Medulla oblongata (tissue), 1 donor: ENCODE measurements at regions not wholly inside any gene's neighbourhood (a gene's known extent, or its start where the extent isn't known, plus 50 kb on each side); places are given as distances from the start of the nearest gene placed in this dataset.
"Not testable (repeated sequence)": the region's sequence is repeated elsewhere in the genome, so short reads cannot be mapped to it uniquely, and the experiment has no call there.

Experiments used
- DNase-seq: peaks from one replicate; pipeline ENCODE4 v3.0.0-alpha.2; 2015; ENCODE audit errors: extremely low spot score

GRCh38 chr6:85285114-85285513 is 164.8 kb upstream of the NT5E start:
- no peak for DNase-seq

GRCh38 chr6:85283436-85283835 is 166.4 kb upstream of the NT5E start:
- no peak for DNase-seq

GRCh38 chr6:85278466-85279035 is 171.3 kb upstream of the NT5E start:
- no peak for DNase-seq

GRCh38 chr6:85276026-85276425 is 173.9 kb upstream of the NT5E start:
- DNase-seq = not testable (repeated sequence)

GRCh38 chr6:85275338-85275985 is 174.4 kb upstream of the NT5E start:
- DNase-seq = no peak

GRCh38 chr6:85273870-85274269 is 176.0 kb upstream of the NT5E start:
- no peak for DNase-seq

GRCh38 chr6:85273046-85273445 is 176.8 kb upstream of the NT5E start:
- DNase-seq = no peak

GRCh38 chr6:85272592-85272991 is 177.3 kb upstream of the NT5E start:
- DNase-seq = no peak

- DNase-seq = no peak
Measured at GRCh38 chr6:85262621-85263020, 187.3 kb upstream of the NT5E start.

GRCh38 chr6:85261271-85261670 is 188.6 kb upstream of the NT5E start:
- DNase-seq = no peak

- no peak for DNase-seq
Measured at GRCh38 chr6:85255661-85256060, 194.2 kb upstream of the NT5E start.

GRCh38 chr6:85252552-85252951 is 197.3 kb upstream of the NT5E start:
- DNase-seq = no peak

GRCh38 chr6:85252085-85252484 is 197.8 kb upstream of the NT5E start:
- DNase-seq = no peak

GRCh38 chr6:85251300-85251699 is 198.6 kb upstream of the NT5E start:
- no peak for DNase-seq

GRCh38 chr6:85250586-85251220 is 199.2 kb upstream of the NT5E start:
- DNase-seq = no peak

- no peak for DNase-seq
Measured at GRCh38 chr6:85245004-85245403, 204.9 kb upstream of the NT5E start.

- no peak for DNase-seq
Measured at GRCh38 chr6:85241498-85242052, 208.3 kb upstream of the NT5E start.

- DNase-seq = no peak
Measured at GRCh38 chr6:85240787-85241385, 209.0 kb upstream of the NT5E start.

GRCh38 chr6:85237478-85237877 is 212.4 kb upstream of the NT5E start:
- DNase-seq = no peak

- no peak for DNase-seq
Measured at GRCh38 chr6:85236636-85237035, 213.2 kb upstream of the NT5E start.

- DNase-seq = not testable (repeated sequence)
Measured at GRCh38 chr6:85227345-85227744, 222.5 kb upstream of the NT5E start.

GRCh38 chr6:85212794-85213193 is 237.1 kb upstream of the NT5E start:
- not testable (repeated sequence) for DNase-seq

- no peak for DNase-seq
Measured at GRCh38 chr6:85195243-85195642, 254.6 kb upstream of the NT5E start.
